ENCODE measurements at regions not wholly inside any gene's neighbourhood (a gene's known extent, or its start where the extent isn't known, plus 50 kb on each side); places are given as distances from the start of the nearest gene placed in this dataset.

- H3K4me1 Mint-ChIP-seq (ENCODE audit: low read depth): peaks cover 28% of the 10 kb centered on the region
- DNase-seq (ENCODE audit: low spot score): no peak
- no peaks in the 10 kb centered on the region for H3K27me3 Mint-ChIP-seq (ENCODE audit: low read depth)
- TF ChIP-seq CTCF (IDR thresholded peaks at IDR 0.05): no peak
- no peaks in the 10 kb centered on the region for H3K36me3 Mint-ChIP-seq (ENCODE audit: low read depth)
- H3K9me3 Mint-ChIP-seq (ENCODE audit: low read depth): peaks cover 2% of the 10 kb centered on the region
- peak overlapping the region; percentile 6 for H3K27ac Mint-ChIP-seq (ENCODE audit: unreplicated experiment)
- H3K4me3 Mint-ChIP-seq (ENCODE audit: unreplicated experiment): no peak overlapping the region
Measured at GRCh38 chr3:64895106-64895990, 207.5 kb upstream of the ADAMTS9 start.

- Mint-ChIP-seq H3K4me3 (ENCODE audit: unreplicated experiment) (no peak overlapping the region), H3K9me3 (ENCODE audit: low read depth) (peaks cover 2% of the 10 kb centered on the region), H3K27ac (ENCODE audit: unreplicated experiment) (no peak overlapping the region), H3K36me3 (ENCODE audit: low read depth) (no peaks in the 10 kb centered on the region), H3K4me1 (ENCODE audit: low read depth) (peaks cover 33% of the 10 kb centered on the region), H3K27me3 (ENCODE audit: low read depth) (no peaks in the 10 kb centered on the region)
- DNase-seq (ENCODE audit: low spot score): no peak
- no peak for TF ChIP-seq CTCF (IDR thresholded peaks at IDR 0.05)
Measured at GRCh38 chr3:64894006-64894405, 206.2 kb upstream of the ADAMTS9 start.

GRCh38 chr3:64892671-64893309 lies 205.0 kb upstream of the ADAMTS9 start:
- H3K27me3 Mint-ChIP-seq (ENCODE audit: low read depth): no peaks in the 10 kb centered on the region
- no peak overlapping the region for H3K4me3 Mint-ChIP-seq (ENCODE audit: unreplicated experiment)
- peaks cover 40% of the 10 kb centered on the region for H3K4me1 Mint-ChIP-seq (ENCODE audit: low read depth)
- no peak for DNase-seq (ENCODE audit: low spot score)
- H3K27ac Mint-ChIP-seq (ENCODE audit: unreplicated experiment): no peak overlapping the region
- H3K9me3 Mint-ChIP-seq (ENCODE audit: low read depth): peaks cover 2% of the 10 kb centered on the region
- H3K36me3 Mint-ChIP-seq (ENCODE audit: low read depth): no peaks in the 10 kb centered on the region
- TF ChIP-seq CTCF (IDR thresholded peaks at IDR 0.05): no peak

- no peak for DNase-seq (ENCODE audit: low spot score)
- TF ChIP-seq CTCF (IDR thresholded peaks at IDR 0.05): no peak
- peaks cover 4% of the 10 kb centered on the region for H3K9me3 Mint-ChIP-seq (ENCODE audit: low read depth)
- H3K4me1 Mint-ChIP-seq (ENCODE audit: low read depth): peaks cover 26% of the 10 kb centered on the region
- no peaks in the 10 kb centered on the region for H3K27me3 Mint-ChIP-seq (ENCODE audit: low read depth)
- H3K27ac Mint-ChIP-seq (ENCODE audit: unreplicated experiment): no peak overlapping the region
- H3K36me3 Mint-ChIP-seq (ENCODE audit: low read depth): no peaks in the 10 kb centered on the region
- no peak overlapping the region for H3K4me3 Mint-ChIP-seq (ENCODE audit: unreplicated experiment)
Measured at GRCh38 chr3:64891021-64891420, 203.2 kb upstream of the ADAMTS9 start.

- no peak for DNase-seq (ENCODE audit: low spot score)
- Mint-ChIP-seq H3K36me3 (ENCODE audit: low read depth) (no peaks in the 10 kb centered on the region), H3K4me1 (ENCODE audit: low read depth) (peaks cover 21% of the 10 kb centered on the region), H3K4me3 (ENCODE audit: unreplicated experiment) (no peak overlapping the region), H3K9me3 (ENCODE audit: low read depth) (peaks cover 5% of the 10 kb centered on the region), H3K27ac (ENCODE audit: unreplicated experiment) (no peak overlapping the region), H3K27me3 (ENCODE audit: low read depth) (no peaks in the 10 kb centered on the region)
- TF ChIP-seq CTCF (IDR thresholded peaks at IDR 0.05): no peak
Measured at GRCh38 chr3:64890466-64890865, 202.7 kb upstream of the ADAMTS9 start.
